ENCODE measurements at regions not wholly inside any gene's neighbourhood (a gene's known extent, or its start where the extent isn't known, plus 50 kb on each side); places are given as distances from the start of the nearest gene placed in this dataset.

DNA sequence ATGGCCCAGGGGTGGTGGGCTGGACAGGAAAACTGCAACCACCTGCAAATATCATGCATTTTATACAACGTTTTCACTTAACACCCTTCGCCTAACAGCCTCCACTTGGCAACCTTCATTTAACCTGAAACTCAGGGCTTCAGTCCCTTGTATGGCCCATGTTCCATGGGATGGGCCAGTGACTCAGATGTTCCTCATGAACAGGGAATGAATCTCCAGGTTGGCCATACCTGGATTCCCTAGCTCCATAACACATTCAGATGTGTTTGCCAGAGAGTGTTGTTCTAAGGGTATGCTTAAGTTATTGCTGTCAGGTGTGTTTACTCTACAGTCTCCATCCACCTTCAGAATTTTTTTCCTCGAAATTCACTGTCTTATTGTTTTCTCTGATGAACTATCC lies 316.9 kb downstream of the JRKL start:
- Histone ChIP-seq H2BK20ac (ENCODE audit: low read depth, low read length, poor library complexity, severe bottlenecking) (no peak overlapping the region), H3K56ac (ENCODE audit: insufficient read length, low read depth, low read length) (no peak overlapping the region), H4K20me1 (ENCODE audit: control insufficient read depth, insufficient read depth, insufficient read length) (no peaks in the 10 kb centered on the region), H3K9ac (ENCODE audit: extremely low read depth, insufficient read length, low read length) (no peak overlapping the region), H3K4ac (ENCODE audit: low read depth, low read length) (no peak overlapping the region), H2BK120ac (ENCODE audit: low read depth, low read length, poor library complexity, severe bottlenecking) (no peak overlapping the region), H3K27ac (ENCODE audit: insufficient read length, low read depth, low read length) (no peak overlapping the region), H3K23ac (ENCODE audit: insufficient read length, low read depth, low read length) (no peak overlapping the region), H4K91ac (ENCODE audit: insufficient read length, low read depth, low read length) (no peak overlapping the region), H3T11ph (ENCODE audit: low read length) (no peak overlapping the region), H2AFZ (ENCODE audit: low read length) (no peak overlapping the region), H3K4me2 (ENCODE audit: insufficient read depth, insufficient read length, low read length) (no peak overlapping the region), H3K14ac (ENCODE audit: insufficient read depth, low read length) (no peak overlapping the region), H3K18ac (ENCODE audit: insufficient read length, low read depth, low read length) (no peak overlapping the region), H2BK12ac (ENCODE audit: insufficient read length, low read depth, low read length) (no peak overlapping the region), H3K4me1 (ENCODE audit: insufficient read depth, low read length) (no peaks in the 10 kb centered on the region), H4K5ac (ENCODE audit: insufficient read length, low read depth, low read length) (no peak overlapping the region), H3K27me3 (ENCODE audit: insufficient read depth, low read length) (no peaks in the 10 kb centered on the region), H3K9me3 (ENCODE audit: control insufficient read depth, low read depth, low read length) (no peaks in the 10 kb centered on the region), H2BK15ac (ENCODE audit: low read depth, low read length) (no peak overlapping the region), H2AK5ac (ENCODE audit: insufficient read length, low read length) (no peak overlapping the region), H2BK5ac (ENCODE audit: insufficient read length, low read length) (no peak overlapping the region), H4K8ac (replicated peaks; ENCODE audit: insufficient read length, low read depth, low read length) (no peak overlapping the region), H3K79me2 (ENCODE audit: insufficient read depth, low read length) (no peaks in the 10 kb centered on the region), H3K23me2 (ENCODE audit: insufficient read length, low read depth, low read length, poor library complexity, severe bottlenecking) (no peaks in the 10 kb centered on the region), H3K79me1 (ENCODE audit: insufficient read depth, low read depth, low read length, poor library complexity, severe bottlenecking) (no peaks in the 10 kb centered on the region)
- H3K4me3 Mint-ChIP-seq, result no peak overlapping the region
- H3K9me3 Mint-ChIP-seq, result no peaks in the 10 kb centered on the region
- DNase-seq, result no peak
- WGBS (ENCODE audit: extremely low coverage, insufficient read length, low lambda C conversion rate), result no CpG with 5 or more reads among the region's 3 CpGs
- peaks cover 2 to 3% of the 10 kb centered on the region in 2 experiments; a peak in 2 of 4 replicates for H3K4me1 Mint-ChIP-seq
- peaks cover 1% of the 10 kb centered on the region; the same call in 1 of the 2 replicates for H3K27me3 Mint-ChIP-seq (ENCODE audit: low read depth)
- H3K36me3 Mint-ChIP-seq (ENCODE audit: insufficient read depth in 1 of 3, low read depth in 3 of 3), result no peaks in the 10 kb centered on the region
- TF ChIP-seq, protein P1, sequence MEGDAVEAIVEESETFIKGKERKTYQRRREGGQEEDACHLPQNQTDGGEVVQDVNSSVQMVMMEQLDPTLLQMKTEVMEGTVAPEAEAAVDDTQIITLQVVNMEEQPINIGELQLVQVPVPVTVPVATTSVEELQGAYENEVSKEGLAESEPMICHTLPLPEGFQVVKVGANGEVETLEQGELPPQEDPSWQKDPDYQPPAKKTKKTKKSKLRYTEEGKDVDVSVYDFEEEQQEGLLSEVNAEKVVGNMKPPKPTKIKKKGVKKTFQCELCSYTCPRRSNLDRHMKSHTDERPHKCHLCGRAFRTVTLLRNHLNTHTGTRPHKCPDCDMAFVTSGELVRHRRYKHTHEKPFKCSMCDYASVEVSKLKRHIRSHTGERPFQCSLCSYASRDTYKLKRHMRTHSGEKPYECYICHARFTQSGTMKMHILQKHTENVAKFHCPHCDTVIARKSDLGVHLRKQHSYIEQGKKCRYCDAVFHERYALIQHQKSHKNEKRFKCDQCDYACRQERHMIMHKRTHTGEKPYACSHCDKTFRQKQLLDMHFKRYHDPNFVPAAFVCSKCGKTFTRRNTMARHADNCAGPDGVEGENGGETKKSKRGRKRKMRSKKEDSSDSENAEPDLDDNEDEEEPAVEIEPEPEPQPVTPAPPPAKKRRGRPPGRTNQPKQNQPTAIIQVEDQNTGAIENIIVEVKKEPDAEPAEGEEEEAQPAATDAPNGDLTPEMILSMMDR (conservative IDR thresholded peaks at IDR 0.05), result no peak
- H3K27ac Mint-ChIP-seq, result no peak overlapping the region
